SH-SY5Y (cell line): ENCODE measurements at regions not wholly inside any gene's neighbourhood (a gene's known extent, or its start where the extent isn't known, plus 50 kb on each side); places are given as distances from the start of the nearest gene placed in this dataset.

ENCODE experiments used
- GATA2 ChIP-seq: IDR thresholded peaks from 2 replicates; pipeline ENCODE4 v1.6.1; 2011; ENCODE audit warnings: mild to moderate bottlenecking, low read depth, low read length
- GATA3 ChIP-seq: IDR thresholded peaks from 2 replicates; pipeline ENCODE4 v1.6.1; 2011; ENCODE audit warnings: low read depth, mild to moderate bottlenecking, low read length, moderate library complexity

DNA sequence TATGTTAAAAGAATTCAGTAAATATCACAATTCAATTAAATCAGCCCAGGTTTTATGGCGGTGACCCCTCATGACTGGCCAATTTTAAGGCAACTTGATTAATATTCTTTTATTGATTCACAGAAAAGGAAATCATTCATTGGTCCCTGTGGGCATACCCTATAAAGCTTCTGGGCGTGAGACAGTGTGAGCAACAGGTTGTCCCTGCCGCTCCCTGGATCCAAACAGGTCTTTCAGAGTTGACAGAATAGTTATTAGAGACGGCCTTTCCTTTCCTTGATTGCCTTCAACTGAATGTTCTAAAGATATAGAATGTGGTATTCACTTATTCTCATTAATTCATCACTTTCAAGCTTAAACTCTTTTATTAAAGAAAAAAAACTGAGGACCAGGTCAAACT is 433.9 kb downstream of the KCNJ2 start:
- TF ChIP-seq GATA2 (no peak), GATA3 (no peak)
